ENCODE measurements at regions not wholly inside any gene's neighbourhood (a gene's known extent, or its start where the extent isn't known, plus 50 kb on each side); places are given as distances from the start of the nearest gene placed in this dataset.
"Not testable (repeated sequence)": the region's sequence is repeated elsewhere in the genome, so short reads cannot be mapped to it uniquely, and the experiment has no call there.

DNA sequence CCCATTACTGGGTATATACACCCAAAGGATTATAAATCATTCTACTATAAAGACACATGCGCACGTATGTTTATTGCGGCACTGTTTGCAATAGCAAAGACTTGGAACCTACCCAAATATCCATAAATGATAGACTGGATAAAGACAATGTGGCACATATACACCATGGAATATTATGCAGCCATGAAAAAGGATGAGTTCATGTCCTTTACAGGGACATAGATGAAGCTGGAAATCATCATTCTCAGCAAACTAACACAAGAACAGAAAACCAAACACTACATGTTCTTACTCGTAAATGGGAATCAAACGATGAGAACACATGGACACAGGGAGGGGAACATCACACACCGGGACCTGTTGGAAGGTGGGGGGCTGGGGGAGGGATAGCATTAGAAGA, 171.3 kb downstream of the SUDS3 start:
- TF ChIP-seq, protein P1, sequence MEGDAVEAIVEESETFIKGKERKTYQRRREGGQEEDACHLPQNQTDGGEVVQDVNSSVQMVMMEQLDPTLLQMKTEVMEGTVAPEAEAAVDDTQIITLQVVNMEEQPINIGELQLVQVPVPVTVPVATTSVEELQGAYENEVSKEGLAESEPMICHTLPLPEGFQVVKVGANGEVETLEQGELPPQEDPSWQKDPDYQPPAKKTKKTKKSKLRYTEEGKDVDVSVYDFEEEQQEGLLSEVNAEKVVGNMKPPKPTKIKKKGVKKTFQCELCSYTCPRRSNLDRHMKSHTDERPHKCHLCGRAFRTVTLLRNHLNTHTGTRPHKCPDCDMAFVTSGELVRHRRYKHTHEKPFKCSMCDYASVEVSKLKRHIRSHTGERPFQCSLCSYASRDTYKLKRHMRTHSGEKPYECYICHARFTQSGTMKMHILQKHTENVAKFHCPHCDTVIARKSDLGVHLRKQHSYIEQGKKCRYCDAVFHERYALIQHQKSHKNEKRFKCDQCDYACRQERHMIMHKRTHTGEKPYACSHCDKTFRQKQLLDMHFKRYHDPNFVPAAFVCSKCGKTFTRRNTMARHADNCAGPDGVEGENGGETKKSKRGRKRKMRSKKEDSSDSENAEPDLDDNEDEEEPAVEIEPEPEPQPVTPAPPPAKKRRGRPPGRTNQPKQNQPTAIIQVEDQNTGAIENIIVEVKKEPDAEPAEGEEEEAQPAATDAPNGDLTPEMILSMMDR (conservative IDR thresholded peaks at IDR 0.05; ENCODE audit: low read depth in 2 of 2) = not testable (repeated sequence)
- not testable (repeated sequence) for TF ChIP-seq CREB1 (CRISPR knock-in tag; IDR thresholded peaks at IDR 0.05; ENCODE audit: low read depth); EZH2 (IDR thresholded peaks at IDR 0.05; ENCODE audit: low read depth, unreplicated experiment); EZH2phosphoT487 (IDR thresholded peaks at IDR 0.05; ENCODE audit: unreplicated experiment); POLR2AphosphoS5 (IDR thresholded peaks at IDR 0.05; ENCODE audit: low read depth); JUNB (IDR thresholded peaks at IDR 0.05; ENCODE audit: unreplicated experiment); NANOG (IDR thresholded peaks at IDR 0.05; ENCODE audit: borderline replicate concordance); ZNF331 (CRISPR knock-in tag; IDR thresholded peaks at IDR 0.05; ENCODE audit: low read depth); STAT1 (IDR thresholded peaks at IDR 0.05; ENCODE audit: unreplicated experiment)
- TF ChIP-seq, protein P2, sequence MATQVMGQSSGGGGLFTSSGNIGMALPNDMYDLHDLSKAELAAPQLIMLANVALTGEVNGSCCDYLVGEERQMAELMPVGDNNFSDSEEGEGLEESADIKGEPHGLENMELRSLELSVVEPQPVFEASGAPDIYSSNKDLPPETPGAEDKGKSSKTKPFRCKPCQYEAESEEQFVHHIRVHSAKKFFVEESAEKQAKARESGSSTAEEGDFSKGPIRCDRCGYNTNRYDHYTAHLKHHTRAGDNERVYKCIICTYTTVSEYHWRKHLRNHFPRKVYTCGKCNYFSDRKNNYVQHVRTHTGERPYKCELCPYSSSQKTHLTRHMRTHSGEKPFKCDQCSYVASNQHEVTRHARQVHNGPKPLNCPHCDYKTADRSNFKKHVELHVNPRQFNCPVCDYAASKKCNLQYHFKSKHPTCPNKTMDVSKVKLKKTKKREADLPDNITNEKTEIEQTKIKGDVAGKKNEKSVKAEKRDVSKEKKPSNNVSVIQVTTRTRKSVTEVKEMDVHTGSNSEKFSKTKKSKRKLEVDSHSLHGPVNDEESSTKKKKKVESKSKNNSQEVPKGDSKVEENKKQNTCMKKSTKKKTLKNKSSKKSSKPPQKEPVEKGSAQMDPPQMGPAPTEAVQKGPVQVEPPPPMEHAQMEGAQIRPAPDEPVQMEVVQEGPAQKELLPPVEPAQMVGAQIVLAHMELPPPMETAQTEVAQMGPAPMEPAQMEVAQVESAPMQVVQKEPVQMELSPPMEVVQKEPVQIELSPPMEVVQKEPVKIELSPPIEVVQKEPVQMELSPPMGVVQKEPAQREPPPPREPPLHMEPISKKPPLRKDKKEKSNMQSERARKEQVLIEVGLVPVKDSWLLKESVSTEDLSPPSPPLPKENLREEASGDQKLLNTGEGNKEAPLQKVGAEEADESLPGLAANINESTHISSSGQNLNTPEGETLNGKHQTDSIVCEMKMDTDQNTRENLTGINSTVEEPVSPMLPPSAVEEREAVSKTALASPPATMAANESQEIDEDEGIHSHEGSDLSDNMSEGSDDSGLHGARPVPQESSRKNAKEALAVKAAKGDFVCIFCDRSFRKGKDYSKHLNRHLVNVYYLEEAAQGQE (IDR thresholded peaks at IDR 0.05; ENCODE audit: unreplicated experiment) = not testable (repeated sequence)
- TF ChIP-seq, protein P3, sequence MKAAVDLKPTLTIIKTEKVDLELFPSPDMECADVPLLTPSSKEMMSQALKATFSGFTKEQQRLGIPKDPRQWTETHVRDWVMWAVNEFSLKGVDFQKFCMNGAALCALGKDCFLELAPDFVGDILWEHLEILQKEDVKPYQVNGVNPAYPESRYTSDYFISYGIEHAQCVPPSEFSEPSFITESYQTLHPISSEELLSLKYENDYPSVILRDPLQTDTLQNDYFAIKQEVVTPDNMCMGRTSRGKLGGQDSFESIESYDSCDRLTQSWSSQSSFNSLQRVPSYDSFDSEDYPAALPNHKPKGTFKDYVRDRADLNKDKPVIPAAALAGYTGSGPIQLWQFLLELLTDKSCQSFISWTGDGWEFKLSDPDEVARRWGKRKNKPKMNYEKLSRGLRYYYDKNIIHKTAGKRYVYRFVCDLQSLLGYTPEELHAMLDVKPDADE (IDR thresholded peaks at IDR 0.05) = not testable (repeated sequence)

All from GM23338 (cell line).